ENCODE measurements at regions not wholly inside any gene's neighbourhood (a gene's known extent, or its start where the extent isn't known, plus 50 kb on each side); places are given as distances from the start of the nearest gene placed in this dataset.

DNA sequence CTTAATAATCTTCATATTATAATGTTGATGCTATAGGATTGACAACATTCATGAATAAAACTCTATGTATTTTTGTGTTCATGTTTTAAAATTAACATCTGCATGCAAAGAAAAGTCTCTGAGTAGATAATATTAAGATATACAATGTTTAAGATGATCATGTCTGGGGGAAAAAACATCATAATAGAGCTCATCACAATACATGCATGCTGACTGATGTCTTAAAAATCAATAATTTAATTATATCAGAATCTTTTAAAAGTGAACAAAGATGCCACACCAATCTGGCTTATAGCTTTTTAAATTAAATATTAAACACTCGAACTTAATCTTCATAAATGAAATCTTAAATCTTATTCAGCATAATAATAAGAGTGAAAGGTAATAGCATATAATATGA is 933.9 kb upstream of the MIR17HG start:
- Mint-ChIP-seq H3K4me1 (no peaks in the 10 kb centered on the region), H3K36me3 (peaks cover 2% of the 10 kb centered on the region), H3K27me3 (no peaks in the 10 kb centered on the region), H3K4me3 (no peak overlapping the region), H3K27ac (no peak overlapping the region), H3K9me3 (peaks cover 1 to 5% (median 2%) of the 10 kb centered on the region in 3 donors)

DNA sequence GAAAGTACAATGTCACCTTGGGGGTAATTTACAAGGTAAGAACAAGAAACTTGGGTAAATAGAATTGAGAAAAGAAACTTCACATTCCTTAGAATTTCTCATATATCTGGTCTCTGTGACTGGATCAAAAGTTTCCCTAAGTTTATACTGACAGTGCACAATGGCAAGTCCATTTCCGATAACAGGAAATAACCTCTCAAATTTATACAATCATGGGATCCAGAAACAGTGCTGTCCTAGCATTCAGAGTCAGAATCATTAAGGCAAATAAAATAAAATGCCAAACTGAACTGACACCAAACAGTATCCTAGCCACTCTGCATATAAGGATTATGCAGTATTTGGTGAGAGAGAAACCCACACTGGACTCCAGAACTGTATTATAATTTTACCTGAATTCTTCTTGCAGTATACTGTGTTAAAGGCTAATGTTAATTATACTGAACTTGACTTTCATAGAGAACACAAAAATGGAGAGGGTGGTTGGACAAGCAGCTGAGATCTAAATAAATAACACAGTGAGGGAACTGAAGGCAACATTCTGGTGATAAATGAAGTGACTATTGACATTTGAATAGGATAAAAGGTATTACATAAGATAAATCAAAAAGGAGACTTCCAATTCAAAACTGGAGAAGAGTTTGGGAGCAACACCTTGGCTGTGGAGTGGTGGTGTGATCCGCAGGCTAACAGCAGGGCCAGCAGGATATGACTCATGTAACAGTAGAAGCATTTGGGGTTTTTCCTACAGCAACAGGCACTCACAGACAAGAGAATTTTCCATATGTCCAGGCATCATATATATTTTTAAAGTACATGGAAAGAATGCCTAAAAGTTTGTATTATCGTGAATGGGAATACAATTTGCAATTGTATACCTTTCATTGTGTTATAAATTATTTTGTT is 932.5 kb upstream of the MIR17HG start:
- peaks cover under 1 to 3% (median 1%) of the 10 kb centered on the region in 3 donors for H3K9me3 Mint-ChIP-seq
- H3K36me3 Mint-ChIP-seq: peaks cover 2% of the 10 kb centered on the region
- peak overlapping the region in 1 of 3 donors; percentile 65 for H3K27ac Mint-ChIP-seq
- H3K4me3 Mint-ChIP-seq: no peak overlapping the region
- no peaks in the 10 kb centered on the region for H3K27me3 Mint-ChIP-seq
- H3K4me1 Mint-ChIP-seq: no peaks in the 10 kb centered on the region

DNA sequence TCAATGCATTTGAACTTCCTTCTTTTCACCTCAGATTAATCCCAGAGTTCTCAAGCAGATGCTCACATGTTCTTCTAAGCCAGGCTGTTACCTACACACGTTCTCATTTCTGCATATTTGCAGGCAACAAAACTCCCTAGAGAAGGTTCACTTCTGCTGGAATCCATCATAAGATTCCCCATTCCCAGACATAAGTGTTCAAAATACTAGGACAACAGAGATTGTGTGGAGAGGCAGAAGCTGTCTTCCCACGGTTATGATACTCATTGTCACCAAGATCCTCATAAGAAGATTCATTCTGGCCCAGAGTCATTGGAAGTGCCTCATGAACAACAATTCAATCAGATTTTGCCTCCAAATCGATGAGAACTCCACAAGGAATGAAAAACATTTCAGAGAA is 931.6 kb upstream of the MIR17HG start:
- Mint-ChIP-seq H3K9me3 (peaks cover 1 to 7% (median 5%) of the 10 kb centered on the region in 3 donors), H3K27me3 (no peaks in the 10 kb centered on the region), H3K27ac (no peak overlapping the region), H3K4me1 (no peaks in the 10 kb centered on the region), H3K4me3 (no peak overlapping the region), H3K36me3 (peaks cover 2% of the 10 kb centered on the region)

DNA sequence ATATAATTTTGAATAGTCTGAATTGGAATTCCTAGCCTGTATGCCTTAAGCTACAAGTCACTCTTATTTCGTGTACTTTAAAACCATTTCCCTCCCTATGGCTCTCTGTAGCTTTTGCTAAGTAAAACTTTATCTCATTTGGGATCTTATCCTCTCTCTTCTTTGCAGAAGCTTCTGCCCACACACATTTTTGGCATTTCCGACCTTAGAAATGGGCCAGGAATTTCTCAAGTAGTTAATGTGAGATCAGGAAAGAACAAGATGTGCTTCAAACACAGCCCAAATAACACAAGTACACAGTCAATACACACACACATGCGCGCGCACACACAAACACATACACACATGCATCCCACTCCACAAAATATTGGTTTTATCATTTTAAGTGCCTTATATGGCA is 931.0 kb upstream of the MIR17HG start:
- peaks cover 2% of the 10 kb centered on the region for H3K36me3 Mint-ChIP-seq
- H3K4me1 Mint-ChIP-seq: no peaks in the 10 kb centered on the region
- no peak overlapping the region for H3K4me3 Mint-ChIP-seq
- H3K9me3 Mint-ChIP-seq: peaks cover 0 to 7% (median 7%) of the 10 kb centered on the region in 3 donors
- no peaks in the 10 kb centered on the region for H3K27me3 Mint-ChIP-seq
- no peak overlapping the region for H3K27ac Mint-ChIP-seq

DNA sequence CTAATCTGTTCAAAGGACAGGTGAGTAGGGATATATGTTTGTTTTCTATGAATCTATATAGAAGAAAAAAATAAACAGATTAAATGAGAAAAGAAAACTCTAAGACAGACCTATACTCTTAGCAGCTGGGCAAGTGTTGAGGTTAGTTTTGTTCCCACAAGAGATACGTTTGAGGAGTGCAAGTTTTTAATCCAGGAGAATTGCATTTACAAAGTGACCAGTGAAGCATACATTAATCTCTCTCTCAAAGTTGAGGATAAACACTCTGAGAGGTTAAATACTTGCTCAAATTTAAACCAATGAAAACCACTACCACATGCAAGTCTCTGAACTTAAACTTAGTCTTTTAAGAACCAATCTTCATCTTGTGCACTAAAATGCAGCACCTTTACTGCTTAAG is 930.5 kb upstream of the MIR17HG start:
- no peak overlapping the region for H3K27ac Mint-ChIP-seq

DNA sequence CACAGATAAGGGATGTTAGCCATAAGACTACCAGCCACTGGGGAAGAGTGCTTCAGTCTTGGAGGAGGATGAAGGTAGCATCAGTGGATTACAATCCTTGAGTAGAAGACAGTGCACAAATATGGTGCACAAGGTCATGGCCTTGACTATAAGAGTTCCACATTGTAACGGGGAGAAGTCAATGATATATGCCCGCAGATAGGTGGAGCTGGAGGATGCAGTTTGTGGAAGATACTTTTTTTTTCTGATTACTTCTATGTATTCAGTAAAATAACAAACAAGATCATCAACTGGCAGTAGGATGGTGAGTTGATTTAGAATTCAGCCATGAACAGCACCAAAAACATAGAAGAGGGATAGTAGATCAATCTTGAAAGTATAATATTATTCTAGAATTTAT is 926.8 kb upstream of the MIR17HG start:
- peaks cover 0 to 11% (median 5%) of the 10 kb centered on the region in 3 donors for H3K9me3 Mint-ChIP-seq
- no peak overlapping the region for H3K27ac Mint-ChIP-seq
- no peaks in the 10 kb centered on the region for H3K36me3 Mint-ChIP-seq
- H3K4me1 Mint-ChIP-seq: no peaks in the 10 kb centered on the region
- H3K4me3 Mint-ChIP-seq: no peak overlapping the region
- no peaks in the 10 kb centered on the region for H3K27me3 Mint-ChIP-seq

More for the DNA sequence above, 930.5 kb upstream of the MIR17HG start:
- Mint-ChIP-seq H3K4me3 (no peak overlapping the region), H3K36me3 (peaks cover 2% of the 10 kb centered on the region), H3K27me3 (no peaks in the 10 kb centered on the region), H3K9me3 (peaks cover 0 to 7% (median 7%) of the 10 kb centered on the region in 3 donors), H3K4me1 (no peaks in the 10 kb centered on the region)

DNA sequence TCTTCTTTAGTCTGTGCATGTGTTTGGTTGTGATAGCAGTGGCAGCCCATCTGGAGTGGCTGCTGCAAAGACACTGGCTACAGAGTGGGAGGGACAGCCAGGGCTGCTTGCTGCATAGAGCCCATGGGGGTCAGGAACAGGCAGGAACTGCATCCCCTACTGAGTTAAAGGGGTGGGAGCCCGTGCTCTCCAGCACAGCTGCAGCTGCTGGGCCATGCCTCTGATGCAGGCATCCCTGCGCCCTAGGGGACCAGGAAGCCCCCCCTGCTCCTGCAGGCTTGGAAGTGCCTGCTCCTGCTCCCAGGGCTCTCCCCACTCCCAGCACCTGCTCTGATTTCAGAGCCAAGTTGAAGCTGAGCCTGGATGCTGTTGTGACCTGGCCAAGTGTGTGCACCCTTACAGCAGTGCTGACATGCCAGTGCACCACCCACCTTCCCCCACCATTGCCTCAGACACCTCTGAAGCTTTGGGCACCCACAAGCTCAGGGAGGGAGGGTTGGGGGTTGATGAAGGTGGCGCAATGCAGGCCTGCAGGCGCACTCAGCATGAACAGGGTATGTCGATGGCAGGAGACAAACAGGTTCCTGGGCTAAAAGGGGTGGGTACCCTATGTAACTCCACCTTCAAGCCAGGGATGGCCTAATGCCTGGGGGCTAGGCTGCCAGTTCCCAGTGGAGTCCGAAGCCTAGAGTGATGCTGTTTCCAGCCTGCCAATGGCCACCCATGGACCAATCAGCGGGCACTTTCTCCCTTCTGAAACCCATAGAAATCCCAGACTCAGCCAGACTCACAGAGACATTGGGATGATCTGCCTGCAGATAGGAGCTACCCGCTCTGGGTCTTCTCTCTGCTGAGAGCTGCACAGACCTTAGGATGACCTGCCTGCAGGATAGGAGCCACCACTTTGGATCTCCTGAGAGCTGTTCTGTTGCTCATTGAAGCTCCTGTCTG is 919.9 kb upstream of the MIR17HG start:
- Mint-ChIP-seq H3K36me3 (no peaks in the 10 kb centered on the region), H3K9me3 (peaks cover 2 to 9% (median 2%) of the 10 kb centered on the region in 3 donors), H3K27ac (peak overlapping the region in 1 of 3 donors; percentile 56), H3K4me1 (no peaks in the 10 kb centered on the region), H3K4me3 (peak overlapping the region in 1 of 4 donors; percentile 33), H3K27me3 (no peaks in the 10 kb centered on the region)

DNA sequence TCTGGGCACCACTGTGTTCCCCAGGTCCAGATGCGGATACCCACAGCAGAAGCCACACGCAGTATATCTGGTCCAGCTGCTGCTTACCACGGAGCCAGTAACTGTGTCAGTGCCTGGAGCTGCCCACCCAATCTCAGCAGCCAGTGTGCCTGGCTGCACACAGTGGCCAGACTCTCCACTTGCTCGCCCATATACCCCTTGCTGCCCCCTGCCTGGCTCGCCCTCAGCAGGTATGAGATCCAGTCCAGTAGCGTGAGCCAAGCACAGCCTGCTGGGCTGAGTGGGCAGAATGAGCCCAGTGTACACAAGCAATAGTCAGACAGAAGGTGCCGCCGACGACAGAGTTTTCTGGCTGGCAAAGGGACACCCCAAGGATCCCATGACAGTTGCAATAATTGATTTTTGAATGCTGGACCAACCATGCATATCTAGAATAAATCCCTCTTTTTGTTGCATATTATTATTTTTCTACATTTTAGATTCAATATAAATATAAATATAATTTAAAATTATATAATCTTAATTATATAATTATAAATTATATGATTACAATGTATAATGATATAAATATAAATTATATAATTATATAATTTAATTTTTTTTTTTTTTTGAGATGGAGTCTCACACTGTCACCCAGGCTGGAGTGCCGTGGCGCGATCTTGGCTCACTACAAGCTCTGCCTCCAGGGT is 918.8 kb upstream of the MIR17HG start:
- H3K4me1 Mint-ChIP-seq: no peaks in the 10 kb centered on the region
- H3K36me3 Mint-ChIP-seq: no peaks in the 10 kb centered on the region
- no peaks in the 10 kb centered on the region for H3K27me3 Mint-ChIP-seq
- peaks cover 3 to 9% (median 6%) of the 10 kb centered on the region in 3 donors for H3K9me3 Mint-ChIP-seq
- no peak overlapping the region for H3K4me3 Mint-ChIP-seq
- H3K27ac Mint-ChIP-seq: no peak overlapping the region

DNA sequence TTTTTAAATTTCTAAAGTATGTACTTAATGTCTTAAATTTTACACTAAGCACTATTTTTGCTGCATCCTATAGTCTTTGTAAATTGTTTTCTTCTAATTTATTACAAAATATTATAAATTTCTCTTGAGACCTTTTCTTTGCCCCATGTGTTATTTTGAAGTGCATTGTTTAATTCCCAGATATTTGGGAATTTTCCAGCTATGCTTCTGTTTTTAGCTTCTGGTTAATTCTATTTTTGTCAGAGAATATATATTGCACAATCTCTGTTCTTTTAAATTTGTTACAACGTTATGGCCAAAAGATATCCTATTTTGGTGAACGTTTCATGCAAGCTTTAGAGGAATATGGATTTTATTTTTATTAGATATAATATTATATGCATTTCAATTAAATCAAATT is 917.4 kb upstream of the MIR17HG start:
- Mint-ChIP-seq H3K27me3 (no peaks in the 10 kb centered on the region), H3K27ac (no peak overlapping the region), H3K36me3 (no peaks in the 10 kb centered on the region), H3K4me3 (no peak overlapping the region), H3K4me1 (no peaks in the 10 kb centered on the region), H3K9me3 (peaks cover 3 to 7% (median 6%) of the 10 kb centered on the region in 3 donors)

DNA sequence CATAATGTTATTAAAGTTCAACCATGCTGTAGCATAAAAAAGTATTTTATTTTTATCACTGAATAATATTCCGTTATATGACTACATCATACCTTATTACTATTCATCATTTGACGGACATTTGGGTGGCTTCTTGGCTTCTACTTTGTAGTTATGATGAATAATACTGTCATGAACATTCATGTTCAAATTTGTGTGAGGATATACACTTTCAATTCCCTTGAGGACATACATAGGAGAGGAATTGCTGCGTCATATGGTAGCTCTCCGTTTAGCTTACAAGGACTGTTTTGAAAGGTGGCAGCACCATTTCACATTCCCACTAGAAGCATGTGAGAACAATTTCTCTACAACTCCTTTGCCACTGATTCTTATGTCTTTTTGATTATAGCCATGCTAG is 910.8 kb upstream of the MIR17HG start:
- H3K27me3 Mint-ChIP-seq: no peaks in the 10 kb centered on the region
- no peaks in the 10 kb centered on the region for H3K4me1 Mint-ChIP-seq
- H3K36me3 Mint-ChIP-seq: no peaks in the 10 kb centered on the region
- H3K27ac Mint-ChIP-seq: no peak overlapping the region
- peaks cover 2 to 7% (median 7%) of the 10 kb centered on the region in 3 donors for H3K9me3 Mint-ChIP-seq
- no peak overlapping the region for H3K4me3 Mint-ChIP-seq

DNA sequence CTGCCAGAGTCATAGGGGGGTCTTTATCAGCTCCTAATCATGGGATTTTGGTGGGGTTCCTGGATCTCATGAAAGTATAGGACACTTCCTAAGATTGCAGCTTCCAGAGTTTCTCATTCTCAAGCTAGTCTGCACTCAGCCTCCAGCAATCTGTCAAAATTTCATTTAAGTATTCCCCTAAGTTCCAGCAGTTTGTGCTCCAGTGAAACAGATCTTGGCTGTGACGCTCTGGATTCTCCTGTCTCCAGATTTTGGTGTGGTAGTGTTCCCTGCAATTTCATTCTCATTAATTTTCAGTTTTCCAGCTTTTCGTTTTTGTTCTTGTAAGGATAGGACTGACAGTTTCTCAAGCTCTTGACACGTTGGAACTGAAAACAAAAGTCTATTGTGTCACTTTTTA is 908.9 kb upstream of the MIR17HG start:
- Mint-ChIP-seq H3K4me1 (no peaks in the 10 kb centered on the region), H3K27me3 (no peaks in the 10 kb centered on the region), H3K9me3 (peaks cover 0 to 4% (median 4%) of the 10 kb centered on the region in 3 donors), H3K36me3 (no peaks in the 10 kb centered on the region), H3K27ac (no peak overlapping the region), H3K4me3 (no peak overlapping the region)

DNA sequence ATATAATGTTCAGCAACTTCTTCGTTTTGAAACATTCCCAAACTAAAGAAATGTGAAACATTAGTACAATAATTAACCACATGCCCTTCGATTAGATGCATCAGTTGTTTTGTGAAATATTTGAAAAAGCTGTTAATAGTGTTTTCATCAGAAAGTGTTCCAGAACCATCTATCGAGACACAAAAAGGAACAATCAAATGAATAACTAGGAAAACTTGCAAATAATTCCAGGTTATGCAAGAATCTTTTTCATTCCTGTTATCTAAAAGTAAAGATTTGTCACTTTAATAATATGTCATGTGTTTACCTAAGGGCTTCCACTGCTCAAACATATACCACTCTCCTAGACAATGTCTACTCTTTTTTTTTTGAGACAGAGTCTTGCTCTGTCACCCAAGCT is 904.2 kb upstream of the MIR17HG start:
- H3K27me3 Mint-ChIP-seq: no peaks in the 10 kb centered on the region
- no peaks in the 10 kb centered on the region for H3K36me3 Mint-ChIP-seq
- peak overlapping the region in 1 of 4 donors; percentile 37 for H3K4me3 Mint-ChIP-seq
- H3K27ac Mint-ChIP-seq: peak overlapping the region in 1 of 3 donors; percentile 68
- H3K9me3 Mint-ChIP-seq: peaks cover 0 to 7% (median 0%) of the 10 kb centered on the region in 3 donors
- H3K4me1 Mint-ChIP-seq: no peaks in the 10 kb centered on the region

DNA sequence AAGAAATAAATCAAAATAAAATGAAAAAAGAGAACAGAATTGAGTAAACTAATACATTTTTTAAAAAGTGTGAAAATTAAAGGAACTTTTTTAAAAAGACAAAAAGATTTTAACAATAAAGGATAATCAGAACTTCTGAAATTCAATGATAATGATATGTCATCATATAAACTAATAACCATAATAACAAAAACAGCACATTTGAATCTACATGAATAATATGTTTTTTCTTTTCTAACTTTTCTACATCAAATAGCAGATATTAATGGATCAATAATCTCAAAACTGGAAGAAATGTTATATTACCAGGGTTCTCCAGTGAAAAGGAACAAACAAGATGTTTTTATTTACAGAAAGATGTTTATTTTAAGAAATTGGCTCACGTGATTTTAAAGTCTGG is 903.3 kb upstream of the MIR17HG start:
- no peak overlapping the region for H3K4me3 Mint-ChIP-seq
- H3K27me3 Mint-ChIP-seq: no peaks in the 10 kb centered on the region
- peaks cover 0 to 8% (median 0%) of the 10 kb centered on the region in 3 donors for H3K9me3 Mint-ChIP-seq
- H3K36me3 Mint-ChIP-seq: no peaks in the 10 kb centered on the region
- no peak overlapping the region for H3K27ac Mint-ChIP-seq
- H3K4me1 Mint-ChIP-seq: no peaks in the 10 kb centered on the region

DNA sequence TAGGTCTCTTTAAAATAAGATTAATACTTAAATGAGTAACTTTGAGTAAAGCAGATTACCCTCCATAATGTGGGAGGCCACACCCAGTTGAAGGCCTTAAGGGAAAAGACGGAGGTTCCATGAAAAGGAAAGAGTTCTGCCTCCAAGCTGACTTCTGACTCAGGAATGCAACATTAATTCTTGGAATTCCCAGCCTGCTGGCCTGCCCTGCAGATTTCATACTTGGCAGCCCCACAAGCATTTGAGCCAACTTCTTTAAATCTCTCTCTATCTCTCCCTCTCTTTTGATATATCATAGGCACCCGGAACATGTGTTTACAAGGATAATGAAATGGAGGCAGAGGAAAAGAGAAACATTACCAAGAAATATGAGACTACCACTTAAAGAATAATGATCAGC is 902.3 kb upstream of the MIR17HG start:
- Mint-ChIP-seq H3K9me3 (peaks cover 0 to 8% (median 0%) of the 10 kb centered on the region in 3 donors), H3K27ac (no peak overlapping the region), H3K27me3 (no peaks in the 10 kb centered on the region), H3K4me3 (no peak overlapping the region), H3K36me3 (no peaks in the 10 kb centered on the region), H3K4me1 (no peaks in the 10 kb centered on the region)
